ENCODE measurements at regions not wholly inside any gene's neighbourhood (a gene's known extent, or its start where the extent isn't known, plus 50 kb on each side); places are given as distances from the start of the nearest gene placed in this dataset.

- no peaks in the 10 kb centered on the region for H3K9me2 ChIP-seq (replicated peaks; ENCODE audit: insufficient read depth, low read length)
- H3K4me2 ChIP-seq (ENCODE audit: low read depth, low read length) = no peak overlapping the region
- no peak overlapping the region for H3K9ac ChIP-seq (ENCODE audit: low read length)
- H3K36me3 ChIP-seq (replicated peaks; ENCODE audit: insufficient read depth, low read length) = no peaks in the 10 kb centered on the region
- H3K4me1 ChIP-seq (ENCODE audit: low read length) = no peaks in the 10 kb centered on the region
- DNase-seq = no peak
- H2AFZ ChIP-seq (ENCODE audit: low read length) = no peak overlapping the region
- H3K4me3 ChIP-seq (ENCODE audit: low read length) = no peak overlapping the region
- H4K20me1 ChIP-seq (ENCODE audit: insufficient read depth, low read length) = no peaks in the 10 kb centered on the region
- TF ChIP-seq EZH2 (optimal IDR thresholded peaks at IDR 0.05; ENCODE audit: low read depth, low read length) (no peak), CTCF (IDR thresholded peaks at IDR 0.05; ENCODE audit: low read length) (no peak), EZH2phosphoT487 (IDR thresholded peaks at IDR 0.05; ENCODE audit: low read length) (no peak)
- no peaks in the 10 kb centered on the region for H3F3A ChIP-seq (ENCODE audit: insufficient read depth, low read length)
- no peaks in the 10 kb centered on the region for H3K79me2 ChIP-seq (ENCODE audit: low read length)
- no peaks in the 10 kb centered on the region for H3K27me3 ChIP-seq (replicated peaks; ENCODE audit: insufficient read depth, low read length)
- H3K9me3 ChIP-seq (replicated peaks; ENCODE audit: insufficient read depth, low read length) = no peaks in the 10 kb centered on the region
- no peak overlapping the region for H3K27ac ChIP-seq (ENCODE audit: low read length)
Observed at GRCh38 chr7:109062798-109063197, 493.1 kb downstream of the DNAJB9 start.

DNA sequence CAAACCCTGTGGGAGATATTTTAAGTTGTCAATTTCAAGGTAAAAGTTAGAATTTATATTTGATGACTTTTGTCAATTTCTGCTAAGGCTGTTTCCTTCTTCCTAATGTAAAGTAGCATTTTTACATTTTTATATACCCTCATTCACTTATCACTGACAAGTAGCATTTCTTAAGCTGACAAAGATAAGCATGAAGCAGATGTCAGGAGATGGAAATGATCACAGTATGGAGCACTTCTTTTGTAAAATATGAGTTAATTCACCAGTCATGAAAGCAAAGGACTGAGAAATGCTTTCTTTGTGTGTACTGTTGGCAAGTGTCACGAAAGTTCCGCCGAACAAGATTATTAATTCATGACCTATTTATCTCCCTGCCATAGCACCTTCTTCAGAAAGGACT, 503.9 kb downstream of the DNAJB9 start:
- H3K4me1 ChIP-seq (ENCODE audit: low read length) = no peaks in the 10 kb centered on the region
- no peak for DNase-seq
- H2AFZ ChIP-seq (ENCODE audit: low read length) = no peak overlapping the region
- H3K4me3 ChIP-seq (ENCODE audit: low read length) = no peak overlapping the region
- H3K9ac ChIP-seq (ENCODE audit: low read length) = no peak overlapping the region
- no peaks in the 10 kb centered on the region for H3F3A ChIP-seq (ENCODE audit: insufficient read depth, low read length)
- H3K9me2 ChIP-seq (replicated peaks; ENCODE audit: insufficient read depth, low read length) = no peaks in the 10 kb centered on the region
- H3K4me2 ChIP-seq (ENCODE audit: low read depth, low read length) = no peak overlapping the region
- no peaks in the 10 kb centered on the region for H3K79me2 ChIP-seq (ENCODE audit: low read length)
- H3K36me3 ChIP-seq (replicated peaks; ENCODE audit: insufficient read depth, low read length) = no peaks in the 10 kb centered on the region
- H3K27ac ChIP-seq (ENCODE audit: low read length) = no peak overlapping the region
- no peaks in the 10 kb centered on the region for H3K9me3 ChIP-seq (replicated peaks; ENCODE audit: insufficient read depth, low read length)
- TF ChIP-seq CTCF (IDR thresholded peaks at IDR 0.05; ENCODE audit: low read length) (no peak), EZH2phosphoT487 (IDR thresholded peaks at IDR 0.05; ENCODE audit: low read length) (no peak), EZH2 (optimal IDR thresholded peaks at IDR 0.05; ENCODE audit: low read depth, low read length) (no peak)
- no peaks in the 10 kb centered on the region for H4K20me1 ChIP-seq (ENCODE audit: insufficient read depth, low read length)
- no peaks in the 10 kb centered on the region for H3K27me3 ChIP-seq (replicated peaks; ENCODE audit: insufficient read depth, low read length)

- Histone ChIP-seq H3K36me3 (replicated peaks; ENCODE audit: insufficient read depth, low read length) (no peaks in the 10 kb centered on the region), H3K4me1 (ENCODE audit: low read length) (no peaks in the 10 kb centered on the region), H3K4me3 (ENCODE audit: low read length) (no peak overlapping the region), H3K27ac (ENCODE audit: low read length) (no peak overlapping the region), H3F3A (ENCODE audit: insufficient read depth, low read length) (no peaks in the 10 kb centered on the region), H3K9ac (ENCODE audit: low read length) (no peak overlapping the region), H3K79me2 (ENCODE audit: low read length) (no peaks in the 10 kb centered on the region), H2AFZ (ENCODE audit: low read length) (no peak overlapping the region), H3K27me3 (replicated peaks; ENCODE audit: insufficient read depth, low read length) (no peaks in the 10 kb centered on the region), H3K9me3 (replicated peaks; ENCODE audit: insufficient read depth, low read length) (no peaks in the 10 kb centered on the region), H3K4me2 (ENCODE audit: low read depth, low read length) (no peak overlapping the region), H3K9me2 (replicated peaks; ENCODE audit: insufficient read depth, low read length) (no peaks in the 10 kb centered on the region), H4K20me1 (ENCODE audit: insufficient read depth, low read length) (no peaks in the 10 kb centered on the region)
- TF ChIP-seq CTCF (IDR thresholded peaks at IDR 0.05; ENCODE audit: low read length) (no peak), EZH2 (optimal IDR thresholded peaks at IDR 0.05; ENCODE audit: low read depth, low read length) (no peak), EZH2phosphoT487 (IDR thresholded peaks at IDR 0.05; ENCODE audit: low read length) (no peak)
- no peak for DNase-seq
Observed at GRCh38 chr7:109076396-109076972, 506.8 kb downstream of the DNAJB9 start.

Measured in MM.1S (cell line).